ENCODE measurements at regions not wholly inside any gene's neighbourhood (a gene's known extent, or its start where the extent isn't known, plus 50 kb on each side); places are given as distances from the start of the nearest gene placed in this dataset.

- TF ChIP-seq CTCF (IDR thresholded peaks at IDR 0.05; ENCODE audit: poor library complexity) (no peak), EZH2phosphoT487 (IDR thresholded peaks at IDR 0.05; ENCODE audit: low read depth, severe bottlenecking, unreplicated experiment) (no peak)
Measured at GRCh38 chr1:58045094-58045705, 501.3 kb downstream of the OMA1 start.
